SIG-M5 treated with dmso at 0.1 percent for 504 hours (cell line): ENCODE measurements at regions not wholly inside any gene's neighbourhood (a gene's known extent, or its start where the extent isn't known, plus 50 kb on each side); places are given as distances from the start of the nearest gene placed in this dataset.
A peak's percentile ranks its signal among the peaks of the same experiment; 100 is the strongest.

Experiments
- DNase-seq: peaks from one replicate; lab custom pipeline; 2025; ENCODE audit not compliant: unreplicated experiment; lab: John Stamatoyannopoulos, UW

DNA sequence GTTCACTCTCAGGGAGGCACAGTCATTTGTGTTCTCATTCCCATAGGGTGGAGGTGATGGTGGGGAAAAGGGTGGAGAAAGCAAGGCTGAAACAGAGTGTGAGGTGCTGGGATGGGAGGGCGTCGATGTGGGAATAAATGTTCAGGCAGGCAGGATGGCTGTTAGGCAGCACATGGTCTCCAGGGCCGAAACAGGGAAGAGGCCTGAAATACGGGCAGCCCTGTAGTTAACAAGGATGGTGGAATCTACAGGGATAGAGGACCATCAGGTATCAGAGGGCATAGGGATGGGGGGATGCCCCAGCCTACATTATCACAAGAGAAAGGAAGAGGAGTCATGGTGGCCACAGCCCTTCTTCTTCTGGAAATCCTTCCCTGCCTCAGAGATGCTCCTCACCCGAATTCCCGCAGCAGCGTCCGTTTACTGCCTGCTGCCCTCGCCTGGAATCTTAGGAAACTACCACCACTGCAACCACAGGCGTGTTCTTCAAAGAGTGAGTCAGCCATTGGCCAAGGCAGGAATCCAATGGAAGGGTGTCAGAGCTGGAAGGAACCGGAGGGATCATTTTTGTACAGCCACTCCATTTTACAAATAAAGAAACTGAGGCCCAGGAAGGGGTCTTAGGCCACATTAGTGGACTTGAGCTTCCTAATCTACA is 49.7 kb upstream of the POMGNT2 start:
- DNase-seq = peak; percentile 17
